ENCODE measurements at regions not wholly inside any gene's neighbourhood (a gene's known extent, or its start where the extent isn't known, plus 50 kb on each side); places are given as distances from the start of the nearest gene placed in this dataset.

- TF ChIP-seq POLR2A (IDR thresholded peaks at IDR 0.05): no peak
- no peak for TF ChIP-seq POLR2AphosphoS5 (IDR thresholded peaks at IDR 0.05)
These were observed 189.7 kb downstream of the IRX5 start for GRCh38 chr16:55120408-55120807.

Data from sigmoid colon (tissue), 4 donors.